Endothelial cell of umbilical vein (primary cell): ENCODE measurements at regions not wholly inside any gene's neighbourhood (a gene's known extent, or its start where the extent isn't known, plus 50 kb on each side); places are given as distances from the start of the nearest gene placed in this dataset.

Experiments used
- EZH2 ChIP-seq: IDR thresholded peaks from 2 replicates; pipeline ENCODE4 v1.6.1; 2012; ENCODE audit warnings: borderline replicate concordance, low read depth, mild to moderate bottlenecking, moderate library complexity, low read length, inconsistent platforms; ENCODE audit not compliant: severe bottlenecking
- TF ChIP-seq, protein P1 (sequence below), 2 donors: IDR thresholded peaks; 1 replicate in 1 of 2; 2 replicates in 1 of 2; pipeline ENCODE4 v1.5.1; 2011; ENCODE audit warnings: low read length in 2 of 2, mild to moderate bottlenecking in 2 of 2, moderate library complexity in 2 of 2, control low read depth in 1 of 2, inconsistent platforms in 1 of 2, low read depth in 1 of 2; ENCODE audit not compliant: insufficient read depth in 1 of 2; ENCODE audit errors: extremely low read depth in 1 of 2

DNA sequence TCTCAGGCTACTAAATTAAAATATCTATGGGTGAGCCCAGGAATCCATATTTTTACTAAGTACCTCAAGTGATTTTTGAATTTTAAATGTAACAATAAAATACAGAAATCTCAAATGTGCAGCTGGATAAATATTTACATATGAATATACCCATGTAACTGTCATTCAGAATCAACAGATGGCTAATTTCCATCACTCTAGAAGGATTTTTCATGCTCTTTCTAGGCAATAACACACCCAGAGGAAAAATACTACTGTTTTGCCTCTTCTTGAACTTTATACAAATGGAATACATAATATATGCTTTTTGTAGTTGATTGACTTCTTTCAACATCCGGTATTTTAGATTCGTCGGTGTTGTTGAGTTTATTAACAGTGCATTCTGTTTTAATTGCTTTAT lies 601.3 kb upstream of the NECTIN3 start:
- TF ChIP-seq, protein P1, sequence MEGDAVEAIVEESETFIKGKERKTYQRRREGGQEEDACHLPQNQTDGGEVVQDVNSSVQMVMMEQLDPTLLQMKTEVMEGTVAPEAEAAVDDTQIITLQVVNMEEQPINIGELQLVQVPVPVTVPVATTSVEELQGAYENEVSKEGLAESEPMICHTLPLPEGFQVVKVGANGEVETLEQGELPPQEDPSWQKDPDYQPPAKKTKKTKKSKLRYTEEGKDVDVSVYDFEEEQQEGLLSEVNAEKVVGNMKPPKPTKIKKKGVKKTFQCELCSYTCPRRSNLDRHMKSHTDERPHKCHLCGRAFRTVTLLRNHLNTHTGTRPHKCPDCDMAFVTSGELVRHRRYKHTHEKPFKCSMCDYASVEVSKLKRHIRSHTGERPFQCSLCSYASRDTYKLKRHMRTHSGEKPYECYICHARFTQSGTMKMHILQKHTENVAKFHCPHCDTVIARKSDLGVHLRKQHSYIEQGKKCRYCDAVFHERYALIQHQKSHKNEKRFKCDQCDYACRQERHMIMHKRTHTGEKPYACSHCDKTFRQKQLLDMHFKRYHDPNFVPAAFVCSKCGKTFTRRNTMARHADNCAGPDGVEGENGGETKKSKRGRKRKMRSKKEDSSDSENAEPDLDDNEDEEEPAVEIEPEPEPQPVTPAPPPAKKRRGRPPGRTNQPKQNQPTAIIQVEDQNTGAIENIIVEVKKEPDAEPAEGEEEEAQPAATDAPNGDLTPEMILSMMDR (IDR thresholded peaks at IDR 0.05; ENCODE audit: extremely low read depth in 1 of 2, insufficient read depth in 1 of 2, low read depth in 1 of 2, low read length in 2 of 2): no peak
- no peak for TF ChIP-seq EZH2
